ENCODE measurements at regions not wholly inside any gene's neighbourhood (a gene's known extent, or its start where the extent isn't known, plus 50 kb on each side); places are given as distances from the start of the nearest gene placed in this dataset.
"Not testable (repeated sequence)": the region's sequence is repeated elsewhere in the genome, so short reads cannot be mapped to it uniquely, and the experiment has no call there.

GRCh38 chr2:83866211-83866610, 592.9 kb downstream of the SUCLG1 start:
- intact Hi-C loops (cut with DNase I) = no loop called here
- DNase-seq (ENCODE audit: low spot score) (no peak), ATAC-seq (no peak)

- intact Hi-C loops (cut with DNase I) = no loop called here
- no peak for ATAC-seq
- DNase-seq (ENCODE audit: low spot score) = no peak
Measured at GRCh38 chr2:83862600-83862999, 596.5 kb downstream of the SUCLG1 start.

GRCh38 chr2:83860320-83860719, 598.8 kb downstream of the SUCLG1 start:
- intact Hi-C loops (cut with DNase I) = no loop called here
- ATAC-seq (no peak), DNase-seq (ENCODE audit: low spot score) (no peak)

- ATAC-seq = no peak
- no peak for DNase-seq (ENCODE audit: low spot score)
- intact Hi-C loops (cut with DNase I) = no loop called here
Measured at GRCh38 chr2:83859553-83859952, 599.5 kb downstream of the SUCLG1 start.

- ATAC-seq (no peak), DNase-seq (ENCODE audit: low spot score) (no peak)
- intact Hi-C loops (cut with DNase I) = no loop called here
Measured at GRCh38 chr2:83851066-83851465, 608.0 kb downstream of the SUCLG1 start.

- intact Hi-C loops (cut with DNase I) = no loop called here
- DNase-seq (ENCODE audit: low spot score) (no peak), ATAC-seq (no peak)
Measured at GRCh38 chr2:83850071-83850725, 608.9 kb downstream of the SUCLG1 start.

- DNase-seq (ENCODE audit: low spot score) = no peak
- intact Hi-C loops (cut with DNase I) = no loop called here
- no peak for ATAC-seq
Measured at GRCh38 chr2:83844490-83844889, 614.6 kb downstream of the SUCLG1 start.

GRCh38 chr2:83842421-83842820, 616.7 kb downstream of the SUCLG1 start:
- intact Hi-C loops (cut with DNase I) = no loop called here
- DNase-seq (ENCODE audit: low spot score) (no peak), ATAC-seq (no peak)

- ATAC-seq (no peak), DNase-seq (ENCODE audit: low spot score) (no peak)
- intact Hi-C loops (cut with DNase I) = no loop called here
Measured at GRCh38 chr2:83837823-83838222, 621.3 kb downstream of the SUCLG1 start.

- no peak for DNase-seq (ENCODE audit: low spot score)
- intact Hi-C loops (cut with DNase I) = no loop called here
Measured at GRCh38 chr2:83827618-83828017, 631.5 kb downstream of the SUCLG1 start.

GRCh38 chr2:83826577-83826976, 632.5 kb downstream of the SUCLG1 start:
- ATAC-seq (no peak), DNase-seq (ENCODE audit: low spot score) (no peak)
- intact Hi-C loops (cut with DNase I) = no loop called here

More at GRCh38 chr2:83827618-83828017, 631.5 kb downstream of the SUCLG1 start:
- ATAC-seq = no peak

GRCh38 chr2:83823229-83823628, 635.9 kb downstream of the SUCLG1 start:
- intact Hi-C loops (cut with DNase I) = no loop called here
- no peak for ATAC-seq
- DNase-seq (ENCODE audit: low spot score) = no peak

- no peak for DNase-seq (ENCODE audit: low spot score)
- intact Hi-C loops (cut with DNase I) = no loop called here
- ATAC-seq = no peak
Measured at GRCh38 chr2:83817511-83817910, 641.6 kb downstream of the SUCLG1 start.

GRCh38 chr2:83808878-83809277, 650.2 kb downstream of the SUCLG1 start:
- no peak for DNase-seq (ENCODE audit: low spot score)
- no peak for ATAC-seq
- intact Hi-C loops (cut with DNase I) = loop anchor here (10.0 kb wide), 1 partner anchor 1914 kb away; no protein-coding TSS in a partner anchor

- intact Hi-C loops (cut with DNase I) = loop anchor here (10.0 kb wide), 1 partner anchor 1908 kb away; no protein-coding TSS in a partner anchor
Measured at GRCh38 chr2:83802604-83803003, 656.5 kb downstream of the SUCLG1 start.

GRCh38 chr2:83795777-83796176, 663.3 kb downstream of the SUCLG1 start:
- no peak for ATAC-seq
- DNase-seq (ENCODE audit: low spot score) = no peak
- intact Hi-C loops (cut with DNase I) = no loop called here

More at GRCh38 chr2:83802604-83803003, 656.5 kb downstream of the SUCLG1 start:
- DNase-seq (ENCODE audit: low spot score) (no peak), ATAC-seq (no peak)

GRCh38 chr2:83790467-83790866, 668.6 kb downstream of the SUCLG1 start:
- intact Hi-C loops (cut with DNase I); ATAC-seq; DNase-seq (ENCODE audit: low spot score): not testable (repeated sequence)

- ATAC-seq; intact Hi-C loops (cut with DNase I); DNase-seq (ENCODE audit: low spot score): not testable (repeated sequence)
Measured at GRCh38 chr2:83789674-83790073, 669.4 kb downstream of the SUCLG1 start.

GRCh38 chr2:83788938-83789566, 670.0 kb downstream of the SUCLG1 start:
- ATAC-seq; intact Hi-C loops (cut with DNase I): not testable (repeated sequence)

GRCh38 chr2:83787189-83787588, 671.9 kb downstream of the SUCLG1 start:
- DNase-seq (ENCODE audit: low spot score) = no peak
- intact Hi-C loops (cut with DNase I) = no loop called here
- no peak for ATAC-seq

More at GRCh38 chr2:83788938-83789566, 670.0 kb downstream of the SUCLG1 start:
- DNase-seq (ENCODE audit: low spot score) = not testable (repeated sequence)

- intact Hi-C loops (cut with DNase I) = no loop called here
- no peak for DNase-seq (ENCODE audit: low spot score)
- no peak for ATAC-seq
Measured at GRCh38 chr2:83786140-83786539, 672.9 kb downstream of the SUCLG1 start.
